ENCODE measurements at regions not wholly inside any gene's neighbourhood (a gene's known extent, or its start where the extent isn't known, plus 50 kb on each side); places are given as distances from the start of the nearest gene placed in this dataset.
"Not testable (repeated sequence)": the region's sequence is repeated elsewhere in the genome, so short reads cannot be mapped to it uniquely, and the experiment has no call there.

- no peak for DNase-seq (ENCODE audit: low spot score in 2 of 2, unreplicated experiment in 2 of 2)
- Mint-ChIP-seq H3K27me3 (ENCODE audit: low read depth) (no peaks in the 10 kb centered on the region), H3K36me3 (peaks cover 8% of the 10 kb centered on the region), H3K27ac (no peak overlapping the region), H3K4me3 (no peak overlapping the region), H3K9me3 (peaks cover 28% of the 10 kb centered on the region), H3K4me1 (peaks cover 9% of the 10 kb centered on the region)
- no peak for TF ChIP-seq CTCF (IDR thresholded peaks at IDR 0.05; ENCODE audit: unreplicated experiment)
Measured at GRCh38 chr7:110484356-110484755, 606.6 kb upstream of the LRRN3 start.

GRCh38 chr7:110486549-110486948 is 604.4 kb upstream of the LRRN3 start:
- H3K27me3 Mint-ChIP-seq (ENCODE audit: low read depth): no peaks in the 10 kb centered on the region
- peaks cover 9% of the 10 kb centered on the region for H3K4me1 Mint-ChIP-seq
- H3K4me3 Mint-ChIP-seq: no peak overlapping the region
- peaks cover 17% of the 10 kb centered on the region for H3K9me3 Mint-ChIP-seq
- DNase-seq (ENCODE audit: low spot score in 2 of 2, unreplicated experiment in 2 of 2): no peak
- no peak for TF ChIP-seq CTCF (IDR thresholded peaks at IDR 0.05; ENCODE audit: unreplicated experiment)
- H3K36me3 Mint-ChIP-seq: peaks cover 5% of the 10 kb centered on the region
- no peak overlapping the region for H3K27ac Mint-ChIP-seq

- TF ChIP-seq CTCF (IDR thresholded peaks at IDR 0.05; ENCODE audit: unreplicated experiment): no peak
- peaks cover 9% of the 10 kb centered on the region for H3K9me3 Mint-ChIP-seq
- no peak for DNase-seq (ENCODE audit: low spot score in 2 of 2, unreplicated experiment in 2 of 2)
- no peak overlapping the region for H3K4me3 Mint-ChIP-seq
- H3K27me3 Mint-ChIP-seq (ENCODE audit: low read depth): no peaks in the 10 kb centered on the region
- H3K4me1 Mint-ChIP-seq: peaks cover 6% of the 10 kb centered on the region
- peaks cover 3% of the 10 kb centered on the region for H3K36me3 Mint-ChIP-seq
- H3K27ac Mint-ChIP-seq: no peak overlapping the region
Measured at GRCh38 chr7:110502888-110503465, 588.0 kb upstream of the LRRN3 start.

GRCh38 chr7:110507369-110507768 is 583.6 kb upstream of the LRRN3 start:
- DNase-seq (ENCODE audit: low spot score in 2 of 2, unreplicated experiment in 2 of 2): no peak
- Mint-ChIP-seq H3K9me3 (peaks cover 3% of the 10 kb centered on the region), H3K27me3 (ENCODE audit: low read depth) (no peaks in the 10 kb centered on the region), H3K4me3 (no peak overlapping the region), H3K27ac (no peak overlapping the region), H3K4me1 (peaks cover 6% of the 10 kb centered on the region), H3K36me3 (no peaks in the 10 kb centered on the region)
- TF ChIP-seq CTCF (IDR thresholded peaks at IDR 0.05; ENCODE audit: unreplicated experiment): no peak

GRCh38 chr7:110507832-110508231 is 583.1 kb upstream of the LRRN3 start:
- TF ChIP-seq CTCF (IDR thresholded peaks at IDR 0.05; ENCODE audit: unreplicated experiment): no peak
- H3K27ac Mint-ChIP-seq: no peak overlapping the region
- peaks cover 3% of the 10 kb centered on the region for H3K9me3 Mint-ChIP-seq
- H3K4me3 Mint-ChIP-seq: no peak overlapping the region
- no peaks in the 10 kb centered on the region for H3K36me3 Mint-ChIP-seq
- DNase-seq (ENCODE audit: low spot score in 2 of 2, unreplicated experiment in 2 of 2): no peak
- peaks cover 6% of the 10 kb centered on the region for H3K4me1 Mint-ChIP-seq
- H3K27me3 Mint-ChIP-seq (ENCODE audit: low read depth): no peaks in the 10 kb centered on the region

- H3K9me3 Mint-ChIP-seq; DNase-seq (ENCODE audit: low spot score in 2 of 2, unreplicated experiment in 2 of 2); H3K27ac Mint-ChIP-seq; H3K27me3 Mint-ChIP-seq (ENCODE audit: low read depth); H3K36me3 Mint-ChIP-seq; H3K4me1 Mint-ChIP-seq; H3K4me3 Mint-ChIP-seq: not testable (repeated sequence)
Measured at GRCh38 chr7:110514975-110515551, 575.9 kb upstream of the LRRN3 start.

Measured in mesothelial cell of epicardium (in vitro differentiated cells).